Esophagus squamous epithelium (tissue), 4 donors: ENCODE measurements at regions not wholly inside any gene's neighbourhood (a gene's known extent, or its start where the extent isn't known, plus 50 kb on each side); places are given as distances from the start of the nearest gene placed in this dataset.

ENCODE experiments used
- CTCF ChIP-seq, 6 experiments: fragments of 450-650 bp in 4 of 6; fragments of 200-600 bp in 2 of 6; sonication (generic) in 2 of 6; IDR thresholded peaks; one replicate each; pipeline ENCODE4 v1.5.1; 2016 to 2019; ENCODE audit warnings: antibody characterized with exemption in 6 of 6, mild to moderate bottlenecking in 4 of 6, moderate library complexity in 4 of 6
- POLR2A ChIP-seq, 4 donors: fragments of 450-650 bp; IDR thresholded peaks; one replicate each; pipeline ENCODE4 v1.6.1; 2017; ENCODE audit warnings: antibody characterized with exemption in 4 of 4, mild to moderate bottlenecking in 4 of 4, moderate library complexity in 3 of 4

GRCh38 chr6:14451594-14452374 lies 334.2 kb downstream of the CD83 start:
- no peak for TF ChIP-seq CTCF (IDR thresholded peaks at IDR 0.05)
- no peak for TF ChIP-seq POLR2A (IDR thresholded peaks at IDR 0.05)
